H1 (cell line): ENCODE measurements at regions not wholly inside any gene's neighbourhood (a gene's known extent, or its start where the extent isn't known, plus 50 kb on each side); places are given as distances from the start of the nearest gene placed in this dataset.
"Not testable (repeated sequence)": the region's sequence is repeated elsewhere in the genome, so short reads cannot be mapped to it uniquely, and the experiment has no call there.

Experiments
- CTCF ChIA-PET: fragments of 300-600 bp; sonication (Branson Sonifier 250); formaldehyde crosslinking; loops from one replicate; lab custom pipeline; 2021; ENCODE audit not compliant: partially characterized antibody; lab: Charles Lee
- POLR2A ChIA-PET: fragments of 300-600 bp; sonication (Branson Sonifier 250); formaldehyde crosslinking; loops from one replicate; lab custom pipeline; 2021; ENCODE audit warnings: inconsistent platforms; ENCODE audit not compliant: partially characterized antibody; lab: Charles Lee
- DNase-seq, 2 experiments: peaks; one replicate each; pipeline versions ENCODE4 v3.0.0 to v3.0.0-alpha.2; 2010 to 2022; ENCODE audit warnings: low spot score in 2 of 2, low read depth in 1 of 2, mixed read lengths in 1 of 2
- FAIRE-seq: peaks from 2 replicates; lab custom pipeline; 2011; peaks lifted over from hg19 to GRCh38; lab: Jason Lieb, UNC
- H2AFZ ChIP-seq: 2 replicates; pipeline ENCODE4 v1.8.1; 2012; ENCODE audit warnings: low read length, inconsistent platforms
- H2AK5ac ChIP-seq: 2 replicates; pipeline ENCODE4 v1.6.1; 2013; ENCODE audit warnings: low read depth, low read length
- H2BK120ac ChIP-seq: replicated peaks from 2 replicates; pipeline ENCODE3; 2013; ENCODE audit warnings: low read depth, low read length, inconsistent platforms
- H2BK12ac ChIP-seq: 2 replicates; pipeline ENCODE4 v1.6.1; 2013; ENCODE audit warnings: low read depth, low read length
- H2BK15ac ChIP-seq: 2 replicates; pipeline ENCODE4 v1.6.1; 2013; ENCODE audit warnings: low read length
- H2BK20ac ChIP-seq: 2 replicates; pipeline ENCODE4 v1.6.1; 2013; ENCODE audit warnings: low read length
- H2BK5ac ChIP-seq: 2 replicates; pipeline ENCODE4 v1.6.1; 2013; ENCODE audit warnings: low read depth, low read length
- H3K14ac ChIP-seq: 2 replicates; pipeline ENCODE4 v1.6.1; 2013; ENCODE audit warnings: inconsistent platforms; ENCODE audit not compliant: insufficient read length
- H3K18ac ChIP-seq: 2 replicates; pipeline ENCODE4 v1.6.1; 2013; ENCODE audit warnings: low read length; ENCODE audit errors: extremely low read depth
- H3K23ac ChIP-seq: 2 replicates; pipeline ENCODE4 v1.6.1; 2013; ENCODE audit warnings: inconsistent platforms; ENCODE audit not compliant: insufficient read length
- H3K23me2 ChIP-seq: 2 replicates; pipeline ENCODE4 v1.6.1; 2013; ENCODE audit warnings: low read depth, low read length
- H3K27ac ChIP-seq: 2 replicates; pipeline ENCODE4 v1.6.1; 2011; ENCODE audit warnings: low read depth, low read length, inconsistent platforms
- H3K27me3 ChIP-seq, 4 experiments: replicated peaks in 1 of 4; 1 replicate in 1 of 4; 2 replicates in 3 of 4; pipeline versions ENCODE4 v1.6.1 to v1.8.1; 2011 to 2013; ENCODE audit warnings: low read length in 3 of 4, mild to moderate bottlenecking in 3 of 4, inconsistent platforms in 2 of 4, mixed read lengths in 2 of 4, moderate library complexity in 1 of 4; ENCODE audit not compliant: control insufficient read depth in 3 of 4, insufficient read depth in 3 of 4; ENCODE audit errors: extremely low read depth in 1 of 4
- H3K36me3 ChIP-seq, 4 experiments: 2 replicates each; pipeline versions ENCODE4 v1.6.1 to v1.8.1; 2011 to 2013; ENCODE audit warnings: mild to moderate bottlenecking in 4 of 4, low read length in 3 of 4, moderate library complexity in 2 of 4, control low read depth in 1 of 4, inconsistent platforms in 1 of 4; ENCODE audit not compliant: insufficient read depth in 4 of 4, control insufficient read depth in 2 of 4
- H3K4ac ChIP-seq: replicated peaks from 2 replicates; pipeline ENCODE3; 2013; ENCODE audit warnings: low read length, low read depth, mixed read lengths, inconsistent platforms; ENCODE audit not compliant: insufficient read length
- H3K4me1 ChIP-seq, 4 experiments: replicated peaks in 1 of 4; 1 replicate in 1 of 4; 2 replicates in 3 of 4; pipeline versions ENCODE4 v1.6.1 to v1.8.1; 2011 to 2013; ENCODE audit warnings: low read length in 3 of 4, inconsistent platforms in 2 of 4, mixed read lengths in 1 of 4; ENCODE audit not compliant: insufficient read depth in 4 of 4, control insufficient read depth in 3 of 4
- H3K4me2 ChIP-seq, 2 experiments: 2 replicates each; pipeline versions ENCODE4 v1.6.1 to v1.8.1; 2011 to 2013; ENCODE audit warnings: low read depth in 2 of 2, low read length in 2 of 2, control low read depth in 1 of 2, inconsistent platforms in 1 of 2, mild to moderate bottlenecking in 1 of 2; ENCODE audit not compliant: insufficient read depth in 1 of 2
- H3K4me3 ChIP-seq, 4 experiments: fragments of 200-600, 300-600 bp in 1 of 4; sonication (generic), shearing (Covaris generic), sonication (Bioruptor Twin) in 1 of 4; 2 replicates each; pipeline versions ENCODE4 v1.5.1 to v1.8.1; 2011 to 2016; ENCODE audit warnings: low read length in 4 of 4, low read depth in 3 of 4, control low read depth in 2 of 4, inconsistent platforms in 2 of 4, mild to moderate bottlenecking in 2 of 4, mixed read lengths in 1 of 4, moderate library complexity in 1 of 4; ENCODE audit not compliant: insufficient read depth in 2 of 4; ENCODE audit errors: extremely low read depth in 1 of 4
- H3K56ac ChIP-seq: replicated peaks from 2 replicates; pipeline ENCODE3; 2013; ENCODE audit warnings: low read depth, mild to moderate bottlenecking, mixed read lengths, low read length, inconsistent platforms; ENCODE audit not compliant: insufficient read length
- H3K79me1 ChIP-seq: 2 replicates; pipeline ENCODE4 v1.6.1; 2013; ENCODE audit warnings: low read depth, low read length, control low read depth
- H3K79me2 ChIP-seq, 2 experiments: 2 replicates each; pipeline versions ENCODE4 v1.6.1 to v1.8.1; 2012 to 2013; ENCODE audit warnings: low read length in 2 of 2, mild to moderate bottlenecking in 2 of 2, inconsistent platforms in 1 of 2; ENCODE audit not compliant: insufficient read depth in 2 of 2, control insufficient read depth in 1 of 2
- H3K9ac ChIP-seq, 4 experiments: replicated peaks in 1 of 4; 1 replicate in 1 of 4; 2 replicates in 3 of 4; pipeline versions ENCODE4 v1.6.1 to v1.8.1; 2011 to 2013; ENCODE audit warnings: low read depth in 3 of 4, low read length in 3 of 4, control low read depth in 2 of 4, mild to moderate bottlenecking in 2 of 4, moderate library complexity in 2 of 4, inconsistent platforms in 1 of 4; ENCODE audit errors: extremely low read depth in 1 of 4
- H3K9me3 ChIP-seq, 2 experiments: 2 replicates each; pipeline versions ENCODE4 v1.6.1 to v1.8.1; 2012 to 2013; ENCODE audit warnings: mild to moderate bottlenecking in 2 of 2, moderate library complexity in 2 of 2, control low read depth in 1 of 2, inconsistent platforms in 1 of 2, low read depth in 1 of 2, low read length in 1 of 2, mixed read lengths in 1 of 2; ENCODE audit not compliant: insufficient read depth in 2 of 2
- H4K20me1 ChIP-seq, 2 experiments: replicated peaks in 1 of 2; 2 replicates each; pipeline versions ENCODE3 to v1.8.1; 2011 to 2013; ENCODE audit warnings: inconsistent platforms in 2 of 2, low read length in 2 of 2, mild to moderate bottlenecking in 1 of 2; ENCODE audit not compliant: insufficient read depth in 2 of 2, control insufficient read depth in 1 of 2
- H4K5ac ChIP-seq: 2 replicates; pipeline ENCODE4 v1.6.1; 2013; ENCODE audit warnings: low read length, low read depth, mixed read lengths, inconsistent platforms; ENCODE audit not compliant: insufficient read length
- H4K8ac ChIP-seq: 2 replicates; pipeline ENCODE4 v1.8.0; 2013; ENCODE audit warnings: mild to moderate bottlenecking, moderate library complexity, low read length, inconsistent platforms; ENCODE audit not compliant: insufficient read depth; ENCODE audit errors: extremely low read depth
- H4K91ac ChIP-seq: replicated peaks from 2 replicates; pipeline ENCODE3; 2013; ENCODE audit warnings: low read length, mixed read lengths, inconsistent platforms; ENCODE audit not compliant: insufficient read length
- WGBS, 2 experiments: shearing (Covaris generic) in 1 of 2; methylation state at CpG; one replicate each; pipeline versions ENCODE4 v1.1.6 to v1.1.7; 2013 to 2015; ENCODE audit warnings: low lambda C conversion rate in 2 of 2, mixed read lengths in 2 of 2, inconsistent platforms in 1 of 2, low coverage in 1 of 2, missing lambda C conversion rate in 1 of 2; ENCODE audit not compliant: insufficient replicate concordance in 2 of 2, insufficient coverage in 1 of 2, insufficient read length in 1 of 2; ENCODE audit errors: extremely low coverage in 1 of 2, missing lambda C conversion rate in 1 of 2; 5-methylcytosine and 5-hydroxymethylcytosine counted together

GRCh38 chrY:18139311-18140007 is 113.9 kb downstream of the CDY2A start:
- H3K14ac ChIP-seq, H3K4me2 ChIP-seq, DNase-seq, H3K9ac ChIP-seq, H4K8ac ChIP-seq, H2BK5ac ChIP-seq, H3K18ac ChIP-seq, H2BK20ac ChIP-seq, H4K5ac ChIP-seq, H3K36me3 ChIP-seq, H3K79me2 ChIP-seq, H3K4me3 ChIP-seq, H2AFZ ChIP-seq, H4K20me1 ChIP-seq, FAIRE-seq, H3K4me1 ChIP-seq, H4K91ac ChIP-seq, H3K23me2 ChIP-seq, H2AK5ac ChIP-seq, POLR2A ChIA-PET, H3K79me1 ChIP-seq, H2BK120ac ChIP-seq, H3K27ac ChIP-seq, H2BK15ac ChIP-seq, H3K4ac ChIP-seq, H3K56ac ChIP-seq, CTCF ChIA-PET, H3K9me3 ChIP-seq, H3K27me3 ChIP-seq, H2BK12ac ChIP-seq, H3K23ac ChIP-seq: not testable (repeated sequence)
- no CpG with 5 or more reads among the region's 6 CpGs for WGBS, 2 experiments

- H3K79me1 ChIP-seq, H3K56ac ChIP-seq, H3K23ac ChIP-seq, H2BK15ac ChIP-seq, H4K8ac ChIP-seq, H3K23me2 ChIP-seq, H2AFZ ChIP-seq, POLR2A ChIA-PET, FAIRE-seq, H3K4me3 ChIP-seq, H3K4ac ChIP-seq, H3K36me3 ChIP-seq, H4K91ac ChIP-seq, H3K4me1 ChIP-seq, H3K4me2 ChIP-seq, H2BK20ac ChIP-seq, H2BK5ac ChIP-seq, DNase-seq, H3K27me3 ChIP-seq, CTCF ChIA-PET, H4K20me1 ChIP-seq, H4K5ac ChIP-seq, H2BK12ac ChIP-seq, H3K9me3 ChIP-seq, H2AK5ac ChIP-seq, H3K9ac ChIP-seq, H2BK120ac ChIP-seq, H3K79me2 ChIP-seq, H3K18ac ChIP-seq, H3K27ac ChIP-seq, H3K14ac ChIP-seq: not testable (repeated sequence)
Observed at GRCh38 chrY:18146417-18146816, 120.8 kb downstream of the CDY2A start.
